Brain pericyte (primary cell): ENCODE measurements at regions not wholly inside any gene's neighbourhood (a gene's known extent, or its start where the extent isn't known, plus 50 kb on each side); places are given as distances from the start of the nearest gene placed in this dataset.
"Not testable (repeated sequence)": the region's sequence is repeated elsewhere in the genome, so short reads cannot be mapped to it uniquely, and the experiment has no call there.

Source experiments
- DNase-seq: peaks from one replicate; pipeline ENCODE4 v3.0.0-alpha.2; 2012; ENCODE audit warnings: low read depth, low spot score

- DNase-seq, result no peak
Observed at GRCh38 chr17:34474706-34475105, 104.7 kb upstream of the TMEM132E start.

GRCh38 chr17:34472363-34472762 is 107.0 kb upstream of the TMEM132E start:
- DNase-seq, result no peak

DNA sequence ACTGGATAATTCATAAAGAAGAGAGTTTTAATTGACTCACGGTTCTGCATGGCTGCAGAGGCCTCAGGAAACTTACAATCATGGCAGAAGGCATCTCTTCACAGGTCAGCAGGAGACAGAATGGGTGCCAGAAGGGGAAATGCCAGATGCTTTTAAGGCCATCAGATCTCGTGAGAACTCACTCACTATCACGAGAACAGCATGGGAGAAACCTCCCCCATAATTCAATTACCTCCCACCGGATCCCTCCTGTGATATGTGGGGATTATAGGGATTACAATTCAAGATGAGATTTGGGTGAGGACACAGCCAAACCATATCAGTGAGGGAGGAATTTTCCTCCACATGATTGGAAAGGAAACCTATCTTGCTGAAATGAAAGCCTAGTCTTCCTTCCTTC is 108.1 kb upstream of the TMEM132E start:
- DNase-seq, result not testable (repeated sequence)

DNA sequence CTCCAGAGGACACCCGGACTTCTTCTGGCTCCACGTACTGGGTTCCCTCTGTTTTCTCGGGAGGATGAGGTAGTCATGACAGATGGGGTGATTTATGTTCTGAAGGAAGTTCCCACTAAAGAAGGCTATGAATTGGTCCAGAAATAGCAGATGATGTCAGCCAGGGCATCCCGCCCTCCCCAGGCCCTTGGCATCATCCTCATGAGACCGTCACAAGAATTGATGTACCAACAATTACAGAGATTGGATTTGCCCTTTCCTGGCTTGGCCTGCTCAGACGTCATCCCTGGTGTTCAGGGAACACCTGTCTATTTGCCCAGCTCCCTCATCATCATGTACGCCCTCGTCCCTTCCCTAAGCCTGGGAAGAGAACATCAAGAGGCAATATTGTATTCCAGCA is 102.8 kb upstream of the CCL1 start:
- no peak for DNase-seq

- no peak for DNase-seq
Observed at GRCh38 chr17:34464812-34465211, 101.8 kb upstream of the CCL1 start.

GRCh38 chr17:34458266-34458665 is 95.2 kb upstream of the CCL1 start:
- no peak for DNase-seq

GRCh38 chr17:34456121-34456520 is 93.1 kb upstream of the CCL1 start:
- no peak for DNase-seq

- DNase-seq, result no peak
Observed at GRCh38 chr17:34452769-34453168, 89.7 kb upstream of the CCL1 start.

DNA sequence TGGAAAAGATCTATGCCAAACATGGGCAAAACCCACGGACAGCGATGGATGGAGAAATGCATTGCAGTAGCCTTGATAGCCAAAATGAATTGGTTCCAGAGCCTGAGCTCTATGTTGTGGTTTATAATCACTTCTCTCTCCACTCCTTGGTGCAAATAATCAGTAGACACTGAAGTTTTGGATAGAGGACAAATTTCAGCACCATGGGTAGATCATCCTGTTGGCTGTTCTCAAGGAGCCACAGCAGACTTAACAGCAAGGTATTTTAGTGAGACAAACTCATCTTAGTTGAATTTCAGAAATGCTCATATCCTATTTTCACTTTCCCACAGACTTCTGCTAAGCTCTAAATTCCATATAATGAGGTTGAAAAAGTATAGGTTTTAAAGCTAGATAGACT is 88.3 kb upstream of the CCL1 start:
- no peak for DNase-seq

DNA sequence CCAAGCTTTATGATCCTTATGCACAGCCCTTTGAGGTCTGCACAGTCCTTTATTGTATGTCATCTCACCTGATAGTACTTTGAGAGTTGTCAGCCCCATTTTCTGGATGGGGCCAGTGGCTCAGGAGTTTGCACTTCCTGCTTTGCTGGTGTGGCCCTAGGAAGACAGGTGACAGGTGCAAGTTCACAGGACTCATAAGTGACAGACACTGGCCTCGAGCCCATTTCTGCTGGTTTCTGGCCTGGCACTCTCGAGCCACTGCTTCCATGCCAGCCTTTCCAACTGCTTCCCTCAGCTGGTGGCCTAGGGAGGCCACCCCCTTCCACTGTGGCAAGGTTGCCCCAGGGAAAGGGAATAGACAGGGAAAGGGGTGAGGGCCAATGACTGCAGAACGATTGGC is 84.4 kb upstream of the CCL1 start:
- no peak for DNase-seq

- no peak for DNase-seq
Observed at GRCh38 chr17:34445101-34445500, 82.1 kb upstream of the CCL1 start.

DNA sequence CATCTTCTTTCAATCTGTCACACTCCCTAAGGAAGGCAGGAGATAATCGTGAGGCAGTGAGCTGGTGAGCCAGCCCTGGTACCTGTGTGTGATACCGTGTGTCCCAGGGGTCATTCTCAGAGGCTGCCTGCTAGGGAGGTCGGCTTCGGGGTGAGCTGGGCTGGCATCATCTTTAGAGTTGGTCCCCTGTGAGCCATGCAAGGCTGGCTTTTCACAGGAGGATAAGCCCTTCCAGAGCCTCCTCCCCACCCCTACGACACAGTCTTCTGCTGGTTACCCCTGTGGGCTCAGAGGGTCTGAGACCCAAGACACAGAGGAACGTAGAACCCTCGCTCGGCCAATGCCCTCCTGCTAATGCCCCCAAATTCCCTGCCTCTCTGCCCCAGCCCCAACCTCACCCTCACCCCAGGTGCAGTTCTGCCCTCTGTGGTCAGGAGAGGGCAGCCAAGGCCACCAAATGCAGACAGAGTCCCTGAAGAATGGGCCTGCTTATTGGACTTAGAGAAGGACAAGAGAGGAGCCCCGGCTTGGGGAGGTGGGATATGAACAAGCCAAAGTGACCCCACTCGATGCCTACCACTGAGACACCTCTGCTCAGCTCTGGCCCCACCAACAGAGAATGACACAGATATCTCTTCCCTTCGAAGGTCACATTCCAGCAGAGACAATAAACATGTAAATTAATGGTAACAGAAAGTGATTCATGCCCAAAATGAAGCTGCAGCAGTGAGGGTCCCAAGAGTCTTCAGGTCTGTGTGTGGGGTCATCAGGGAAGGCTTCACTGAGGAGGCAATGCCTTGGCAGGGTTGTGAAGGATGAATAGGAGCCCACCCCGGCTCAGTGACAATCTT is 80.8 kb upstream of the CCL1 start:
- no peak for DNase-seq

DNA sequence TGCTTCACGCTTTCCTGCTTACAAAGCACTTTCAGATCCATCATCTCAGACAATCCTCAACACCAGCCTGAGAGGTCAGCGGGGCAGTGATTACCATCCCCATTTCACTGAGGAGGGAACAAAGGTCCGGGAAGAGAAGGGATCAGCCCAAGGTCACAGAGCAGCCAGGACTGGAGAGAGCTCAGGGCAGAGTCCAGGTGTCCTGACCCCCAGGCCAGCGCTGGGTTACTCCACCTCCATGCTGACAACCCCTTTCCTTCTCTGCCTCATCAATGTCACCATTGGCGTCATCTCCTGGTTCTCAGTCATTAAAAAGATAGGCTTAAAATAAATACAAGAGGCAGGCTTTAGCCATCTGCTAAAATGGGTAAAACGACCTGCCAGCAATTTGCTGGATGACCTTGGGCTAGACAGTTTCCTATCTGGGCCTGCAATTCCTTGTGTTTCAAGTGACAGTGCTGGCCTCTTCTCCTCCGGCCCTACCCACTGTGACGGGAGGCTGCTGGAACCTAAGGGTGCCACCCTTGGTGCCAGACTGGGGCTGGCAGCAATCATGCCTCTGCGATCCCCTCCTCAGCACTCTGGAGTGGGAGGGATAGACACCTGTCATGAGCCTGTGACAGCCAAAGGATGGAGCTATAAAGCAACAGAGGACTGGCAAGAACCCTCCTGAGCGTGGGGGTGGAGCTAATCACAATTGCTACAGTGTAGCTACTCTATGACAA is 79.5 kb upstream of the CCL1 start:
- DNase-seq, result no peak

- no peak for DNase-seq
Observed at GRCh38 chr17:34437188-34437587, 74.2 kb upstream of the CCL1 start.

- DNase-seq, result no peak
Observed at GRCh38 chr17:34436607-34437006, 73.6 kb upstream of the CCL1 start.

- no peak for DNase-seq
Observed at GRCh38 chr17:34435182-34435928, 72.3 kb upstream of the CCL1 start.

DNA sequence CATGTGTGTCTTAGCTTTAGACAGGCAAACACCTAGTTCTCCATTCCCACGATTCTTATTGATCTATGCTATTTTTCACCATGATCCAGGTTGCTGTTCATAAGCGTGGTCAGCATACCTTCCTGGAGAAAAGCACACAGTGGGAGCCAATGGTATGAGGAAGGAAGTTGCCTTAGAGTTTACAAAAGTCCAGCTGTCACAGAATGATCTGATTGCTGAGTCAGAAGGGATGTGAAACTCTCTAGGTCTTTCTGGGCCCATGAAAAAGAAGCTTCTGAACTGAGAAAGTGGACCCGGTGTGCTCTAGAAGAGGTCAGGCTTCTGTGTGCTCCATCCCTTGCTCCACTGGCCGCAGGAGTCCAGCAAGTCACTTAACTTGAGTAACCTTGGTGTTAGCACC is 71.0 kb upstream of the CCL1 start:
- no peak for DNase-seq

DNA sequence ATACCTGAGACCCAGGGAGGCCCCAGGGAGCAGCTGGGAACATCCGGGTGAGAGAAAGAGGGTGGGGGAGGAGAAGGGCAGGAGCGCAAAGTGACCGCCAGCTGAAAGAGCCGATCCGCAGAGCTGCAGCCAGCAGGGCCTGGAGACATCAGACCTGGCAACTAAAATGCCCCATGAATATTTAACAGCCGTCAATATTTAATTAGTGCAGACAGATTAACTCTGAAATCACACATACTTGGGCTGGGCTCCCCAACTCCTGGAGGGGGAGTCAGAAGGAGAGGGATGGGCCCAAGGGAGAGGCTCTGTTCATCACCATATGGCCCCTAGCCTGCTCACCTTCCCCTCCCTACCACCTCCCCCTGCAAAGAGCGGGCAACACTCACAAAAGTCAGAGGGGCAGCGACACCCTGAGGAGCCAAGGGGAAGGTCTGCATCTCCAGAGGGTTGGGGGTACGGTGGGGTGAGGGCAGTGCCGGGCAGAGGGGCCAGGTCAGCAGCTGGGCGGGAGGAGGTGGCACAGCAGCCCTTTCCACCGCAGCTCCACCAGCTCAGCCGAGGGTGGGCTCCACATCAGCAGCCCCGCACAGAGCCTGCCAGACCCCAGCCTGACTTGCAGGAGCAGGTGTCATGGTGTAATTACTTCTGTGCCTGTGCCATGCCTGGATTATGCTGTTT is 61.9 kb upstream of the CCL1 start:
- no peak for DNase-seq

- DNase-seq, result no peak
Observed at GRCh38 chr17:34423978-34424813, 61.2 kb upstream of the CCL1 start.

DNA sequence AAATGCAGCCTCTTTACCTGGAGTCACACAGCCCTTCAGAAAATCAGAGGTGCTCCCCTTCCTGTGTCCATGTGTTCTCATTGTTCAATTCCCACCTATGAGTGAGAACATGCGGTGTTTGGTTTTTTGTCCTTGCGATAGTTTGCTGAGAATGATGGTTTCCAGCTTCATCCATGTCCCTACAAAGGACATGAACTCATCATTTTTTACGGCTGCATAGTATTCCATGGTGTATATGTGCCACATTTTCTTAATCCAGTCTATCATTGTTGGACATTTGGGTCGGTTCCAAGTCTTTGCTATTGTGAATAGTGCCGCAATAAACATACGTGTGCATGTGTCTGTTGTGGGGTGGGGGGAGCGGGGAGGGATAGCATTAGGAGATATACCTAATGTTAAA is 60.3 kb upstream of the CCL1 start:
- not testable (repeated sequence) for DNase-seq

- no peak for DNase-seq
Observed at GRCh38 chr17:34420900-34421299, 57.9 kb upstream of the CCL1 start.
